ENCODE measurements at regions not wholly inside any gene's neighbourhood (a gene's known extent, or its start where the extent isn't known, plus 50 kb on each side); places are given as distances from the start of the nearest gene placed in this dataset.
"Not testable (repeated sequence)": the region's sequence is repeated elsewhere in the genome, so short reads cannot be mapped to it uniquely, and the experiment has no call there.

GRCh38 chr5:174528821-174529544 is 195.4 kb upstream of the MSX2 start:
- Mint-ChIP-seq H3K4me3 (no peak overlapping the region), H3K27me3 (peaks cover 11% of the 10 kb centered on the region), H3K36me3 (no peaks in the 10 kb centered on the region), H3K4me1 (ENCODE audit: low read depth) (no peaks in the 10 kb centered on the region), H3K9me3 (ENCODE audit: low read depth) (no peaks in the 10 kb centered on the region), H3K27ac (no peak overlapping the region)

GRCh38 chr5:174529925-174530681 is 194.3 kb upstream of the MSX2 start:
- H3K4me1 Mint-ChIP-seq (ENCODE audit: low read depth): no peaks in the 10 kb centered on the region
- no peaks in the 10 kb centered on the region for H3K36me3 Mint-ChIP-seq
- H3K4me3 Mint-ChIP-seq: no peak overlapping the region
- H3K27ac Mint-ChIP-seq: no peak overlapping the region
- no peaks in the 10 kb centered on the region for H3K9me3 Mint-ChIP-seq (ENCODE audit: low read depth)
- peaks cover 9% of the 10 kb centered on the region for H3K27me3 Mint-ChIP-seq

- Mint-ChIP-seq H3K9me3 (ENCODE audit: low read depth) (no peaks in the 10 kb centered on the region), H3K36me3 (no peaks in the 10 kb centered on the region), H3K4me3 (no peak overlapping the region), H3K27ac (no peak overlapping the region), H3K4me1 (ENCODE audit: low read depth) (no peaks in the 10 kb centered on the region), H3K27me3 (peaks cover 8% of the 10 kb centered on the region)
These were observed 192.6 kb upstream of the MSX2 start for GRCh38 chr5:174531782-174532191.

GRCh38 chr5:174532455-174533453 is 191.6 kb upstream of the MSX2 start:
- Mint-ChIP-seq H3K4me3 (no peak overlapping the region), H3K4me1 (ENCODE audit: low read depth) (no peaks in the 10 kb centered on the region), H3K36me3 (no peaks in the 10 kb centered on the region), H3K27me3 (peaks cover 8% of the 10 kb centered on the region), H3K9me3 (ENCODE audit: low read depth) (no peaks in the 10 kb centered on the region), H3K27ac (no peak overlapping the region)

GRCh38 chr5:174533751-174534241 is 190.6 kb upstream of the MSX2 start:
- peaks cover 7% of the 10 kb centered on the region for H3K27me3 Mint-ChIP-seq
- H3K4me3 Mint-ChIP-seq: no peak overlapping the region
- no peaks in the 10 kb centered on the region for H3K9me3 Mint-ChIP-seq (ENCODE audit: low read depth)
- no peak overlapping the region for H3K27ac Mint-ChIP-seq
- no peaks in the 10 kb centered on the region for H3K36me3 Mint-ChIP-seq
- H3K4me1 Mint-ChIP-seq (ENCODE audit: low read depth): no peaks in the 10 kb centered on the region

- peaks cover 4% of the 10 kb centered on the region for H3K27me3 Mint-ChIP-seq
- H3K9me3 Mint-ChIP-seq (ENCODE audit: low read depth): no peaks in the 10 kb centered on the region
- H3K4me1 Mint-ChIP-seq (ENCODE audit: low read depth): no peaks in the 10 kb centered on the region
These were observed 188.7 kb upstream of the MSX2 start for GRCh38 chr5:174535669-174536068.

GRCh38 chr5:174539823-174540222 is 184.6 kb upstream of the MSX2 start:
- H3K27me3 Mint-ChIP-seq; H3K4me3 Mint-ChIP-seq; H3K36me3 Mint-ChIP-seq; H3K9me3 Mint-ChIP-seq (ENCODE audit: low read depth); H3K27ac Mint-ChIP-seq; H3K4me1 Mint-ChIP-seq (ENCODE audit: low read depth): not testable (repeated sequence)

More at GRCh38 chr5:174535669-174536068, 188.7 kb upstream of the MSX2 start:
- Mint-ChIP-seq H3K4me3 (no peak overlapping the region), H3K36me3 (no peaks in the 10 kb centered on the region), H3K27ac (no peak overlapping the region)

- H3K9me3 Mint-ChIP-seq (ENCODE audit: low read depth): no peaks in the 10 kb centered on the region
- no peaks in the 10 kb centered on the region for H3K4me1 Mint-ChIP-seq (ENCODE audit: low read depth)
- H3K27ac Mint-ChIP-seq: no peak overlapping the region
- H3K36me3 Mint-ChIP-seq: no peaks in the 10 kb centered on the region
- no peaks in the 10 kb centered on the region for H3K27me3 Mint-ChIP-seq
- no peak overlapping the region for H3K4me3 Mint-ChIP-seq
These were observed 182.3 kb upstream of the MSX2 start for GRCh38 chr5:174542037-174542436.

GRCh38 chr5:174542471-174542870 is 181.9 kb upstream of the MSX2 start:
- Mint-ChIP-seq H3K27me3 (no peaks in the 10 kb centered on the region), H3K4me3 (no peak overlapping the region), H3K4me1 (ENCODE audit: low read depth) (no peaks in the 10 kb centered on the region), H3K27ac (no peak overlapping the region), H3K36me3 (no peaks in the 10 kb centered on the region), H3K9me3 (ENCODE audit: low read depth) (no peaks in the 10 kb centered on the region)

- Mint-ChIP-seq H3K36me3 (no peaks in the 10 kb centered on the region), H3K9me3 (ENCODE audit: low read depth) (no peaks in the 10 kb centered on the region), H3K27ac (no peak overlapping the region), H3K4me1 (ENCODE audit: low read depth) (no peaks in the 10 kb centered on the region), H3K27me3 (peaks cover 3% of the 10 kb centered on the region), H3K4me3 (no peak overlapping the region)
These were observed 178.5 kb upstream of the MSX2 start for GRCh38 chr5:174545926-174546325.

GRCh38 chr5:174547814-174548213 is 176.6 kb upstream of the MSX2 start:
- H3K27ac Mint-ChIP-seq: no peak overlapping the region
- H3K4me3 Mint-ChIP-seq: no peak overlapping the region
- peaks cover 3% of the 10 kb centered on the region for H3K27me3 Mint-ChIP-seq
- no peaks in the 10 kb centered on the region for H3K9me3 Mint-ChIP-seq (ENCODE audit: low read depth)
- H3K36me3 Mint-ChIP-seq: no peaks in the 10 kb centered on the region
- no peaks in the 10 kb centered on the region for H3K4me1 Mint-ChIP-seq (ENCODE audit: low read depth)

- Mint-ChIP-seq H3K27ac (no peak overlapping the region), H3K27me3 (peaks cover 3% of the 10 kb centered on the region), H3K4me3 (no peak overlapping the region), H3K36me3 (no peaks in the 10 kb centered on the region), H3K4me1 (ENCODE audit: low read depth) (no peaks in the 10 kb centered on the region), H3K9me3 (ENCODE audit: low read depth) (no peaks in the 10 kb centered on the region)
These were observed 175.1 kb upstream of the MSX2 start for GRCh38 chr5:174549254-174549653.

GRCh38 chr5:174550026-174550425 is 174.4 kb upstream of the MSX2 start:
- Mint-ChIP-seq H3K27ac (no peak overlapping the region), H3K36me3 (no peaks in the 10 kb centered on the region), H3K4me3 (no peak overlapping the region), H3K4me1 (ENCODE audit: low read depth) (no peaks in the 10 kb centered on the region), H3K27me3 (peaks cover 3% of the 10 kb centered on the region), H3K9me3 (ENCODE audit: low read depth) (no peaks in the 10 kb centered on the region)

GRCh38 chr5:174552428-174552827 is 172.0 kb upstream of the MSX2 start:
- Mint-ChIP-seq H3K4me3 (no peak overlapping the region), H3K36me3 (no peaks in the 10 kb centered on the region), H3K4me1 (ENCODE audit: low read depth) (no peaks in the 10 kb centered on the region), H3K9me3 (ENCODE audit: low read depth) (peaks cover 4% of the 10 kb centered on the region), H3K27ac (no peak overlapping the region), H3K27me3 (peaks cover 5% of the 10 kb centered on the region)

- Mint-ChIP-seq H3K9me3 (ENCODE audit: low read depth) (peaks cover 4% of the 10 kb centered on the region), H3K27me3 (peaks cover 5% of the 10 kb centered on the region), H3K4me1 (ENCODE audit: low read depth) (no peaks in the 10 kb centered on the region), H3K36me3 (no peaks in the 10 kb centered on the region), H3K4me3 (no peak overlapping the region), H3K27ac (no peak overlapping the region)
These were observed 170.8 kb upstream of the MSX2 start for GRCh38 chr5:174553556-174553955.

Measured in activated naive CD8-positive, alpha-beta T cell (primary cell).